ENCODE measurements at regions not wholly inside any gene's neighbourhood (a gene's known extent, or its start where the extent isn't known, plus 50 kb on each side); places are given as distances from the start of the nearest gene placed in this dataset.
"Not testable (repeated sequence)": the region's sequence is repeated elsewhere in the genome, so short reads cannot be mapped to it uniquely, and the experiment has no call there.

GRCh38 chr12:116430911-116431565 lies 128.1 kb upstream of the MAP1LC3B2 start:
- DNase-seq (ENCODE audit: low read depth in 2 of 2), result no peak

GRCh38 chr12:116431677-116432300 lies 127.4 kb upstream of the MAP1LC3B2 start:
- DNase-seq (ENCODE audit: low read depth in 2 of 2), result no peak

GRCh38 chr12:116432314-116432750 lies 126.8 kb upstream of the MAP1LC3B2 start:
- DNase-seq (ENCODE audit: low read depth in 2 of 2), result no peak

GRCh38 chr12:116433249-116433648 lies 125.9 kb upstream of the MAP1LC3B2 start:
- DNase-seq (ENCODE audit: low read depth in 2 of 2), result no peak

- DNase-seq (ENCODE audit: low read depth in 2 of 2), result no peak
Measured at GRCh38 chr12:116434155-116435011, 124.8 kb upstream of the MAP1LC3B2 start.

GRCh38 chr12:116435984-116436383 lies 123.2 kb upstream of the MAP1LC3B2 start:
- DNase-seq (ENCODE audit: low read depth in 2 of 2), result no peak

GRCh38 chr12:116436561-116437249 lies 122.5 kb upstream of the MAP1LC3B2 start:
- DNase-seq (ENCODE audit: low read depth in 2 of 2), result no peak

- no peak for DNase-seq (ENCODE audit: low read depth in 2 of 2)
Measured at GRCh38 chr12:116441292-116441691, 117.9 kb upstream of the MAP1LC3B2 start.

- no peak for DNase-seq (ENCODE audit: low read depth in 2 of 2)
Measured at GRCh38 chr12:116442304-116442703, 116.9 kb upstream of the MAP1LC3B2 start.

- no peak for DNase-seq (ENCODE audit: low read depth in 2 of 2)
Measured at GRCh38 chr12:116442946-116443345, 116.2 kb upstream of the MAP1LC3B2 start.

GRCh38 chr12:116443821-116444589 lies 115.2 kb upstream of the MAP1LC3B2 start:
- DNase-seq (ENCODE audit: low read depth in 2 of 2), result no peak

- DNase-seq (ENCODE audit: low read depth in 2 of 2), result no peak
Measured at GRCh38 chr12:116444590-116444943, 114.6 kb upstream of the MAP1LC3B2 start.

- no peak for DNase-seq (ENCODE audit: low read depth in 2 of 2)
Measured at GRCh38 chr12:116448165-116448739, 110.9 kb upstream of the MAP1LC3B2 start.

- no peak for DNase-seq (ENCODE audit: low read depth in 2 of 2)
Measured at GRCh38 chr12:116450406-116450910, 108.7 kb upstream of the MAP1LC3B2 start.

GRCh38 chr12:116452975-116453374 lies 106.2 kb upstream of the MAP1LC3B2 start:
- DNase-seq (ENCODE audit: low read depth in 2 of 2), result not testable (repeated sequence)

GRCh38 chr12:116453631-116454030 lies 105.5 kb upstream of the MAP1LC3B2 start:
- no peak for DNase-seq (ENCODE audit: low read depth in 2 of 2)

GRCh38 chr12:116454076-116454475 lies 105.1 kb upstream of the MAP1LC3B2 start:
- DNase-seq (ENCODE audit: low read depth in 2 of 2), result no peak

- no peak for DNase-seq (ENCODE audit: low read depth in 2 of 2)
Measured at GRCh38 chr12:116454950-116455447, 104.2 kb upstream of the MAP1LC3B2 start.

GRCh38 chr12:116455540-116456329 lies 103.4 kb upstream of the MAP1LC3B2 start:
- no peak for DNase-seq (ENCODE audit: low read depth in 2 of 2)

Data from activated CD8-positive, alpha-beta memory T cell treated with anti-CD3 and anti-CD28 coated beads for 4 hours (primary cell).